ENCODE measurements at regions not wholly inside any gene's neighbourhood (a gene's known extent, or its start where the extent isn't known, plus 50 kb on each side); places are given as distances from the start of the nearest gene placed in this dataset.

DNA sequence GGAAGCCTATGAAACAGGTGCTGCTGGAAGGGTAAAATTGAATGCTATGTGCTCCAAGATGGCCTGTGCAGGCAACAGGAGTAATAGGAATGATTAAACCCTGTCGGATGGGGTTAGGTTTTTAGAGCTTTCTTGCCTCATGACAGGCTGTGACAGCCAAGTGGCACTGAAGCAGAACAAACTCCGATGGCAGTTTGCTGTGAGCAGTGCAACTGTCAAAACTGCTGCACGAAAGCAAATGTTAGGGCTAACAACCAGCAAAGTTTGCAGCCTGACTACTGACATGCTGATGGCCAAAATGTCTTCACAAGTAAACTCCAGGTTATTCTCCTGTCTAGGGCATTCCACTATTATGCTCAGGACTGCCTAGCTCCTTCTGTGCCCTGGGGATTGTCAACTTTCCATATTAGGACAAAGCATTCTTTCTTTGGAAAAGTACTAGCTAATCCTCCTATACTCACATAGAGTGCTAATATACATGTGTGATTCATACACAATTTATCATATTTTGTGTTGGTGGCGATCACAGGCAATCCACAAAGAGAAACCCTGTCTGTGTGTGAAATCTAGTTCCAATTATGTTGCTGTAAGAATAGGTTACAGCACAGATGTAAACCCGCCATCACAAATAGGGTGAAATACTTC, 486.6 kb upstream of the TENM3 start:
- Histone ChIP-seq H3K4me1 (no peaks in the 10 kb centered on the region), H3K4me3 (no peak overlapping the region), H3K27ac (no peak overlapping the region), H3K9me3 (no peaks in the 10 kb centered on the region), H3K36me3 (no peaks in the 10 kb centered on the region), H3K27me3 (no peaks in the 10 kb centered on the region)
- TF ChIP-seq, protein P1, sequence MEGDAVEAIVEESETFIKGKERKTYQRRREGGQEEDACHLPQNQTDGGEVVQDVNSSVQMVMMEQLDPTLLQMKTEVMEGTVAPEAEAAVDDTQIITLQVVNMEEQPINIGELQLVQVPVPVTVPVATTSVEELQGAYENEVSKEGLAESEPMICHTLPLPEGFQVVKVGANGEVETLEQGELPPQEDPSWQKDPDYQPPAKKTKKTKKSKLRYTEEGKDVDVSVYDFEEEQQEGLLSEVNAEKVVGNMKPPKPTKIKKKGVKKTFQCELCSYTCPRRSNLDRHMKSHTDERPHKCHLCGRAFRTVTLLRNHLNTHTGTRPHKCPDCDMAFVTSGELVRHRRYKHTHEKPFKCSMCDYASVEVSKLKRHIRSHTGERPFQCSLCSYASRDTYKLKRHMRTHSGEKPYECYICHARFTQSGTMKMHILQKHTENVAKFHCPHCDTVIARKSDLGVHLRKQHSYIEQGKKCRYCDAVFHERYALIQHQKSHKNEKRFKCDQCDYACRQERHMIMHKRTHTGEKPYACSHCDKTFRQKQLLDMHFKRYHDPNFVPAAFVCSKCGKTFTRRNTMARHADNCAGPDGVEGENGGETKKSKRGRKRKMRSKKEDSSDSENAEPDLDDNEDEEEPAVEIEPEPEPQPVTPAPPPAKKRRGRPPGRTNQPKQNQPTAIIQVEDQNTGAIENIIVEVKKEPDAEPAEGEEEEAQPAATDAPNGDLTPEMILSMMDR (IDR thresholded peaks at IDR 0.05): no peak
- DNase-seq (no peak), ATAC-seq (no peak)
- intact Hi-C loops (cut with DNase I): no loop called here

DNA sequence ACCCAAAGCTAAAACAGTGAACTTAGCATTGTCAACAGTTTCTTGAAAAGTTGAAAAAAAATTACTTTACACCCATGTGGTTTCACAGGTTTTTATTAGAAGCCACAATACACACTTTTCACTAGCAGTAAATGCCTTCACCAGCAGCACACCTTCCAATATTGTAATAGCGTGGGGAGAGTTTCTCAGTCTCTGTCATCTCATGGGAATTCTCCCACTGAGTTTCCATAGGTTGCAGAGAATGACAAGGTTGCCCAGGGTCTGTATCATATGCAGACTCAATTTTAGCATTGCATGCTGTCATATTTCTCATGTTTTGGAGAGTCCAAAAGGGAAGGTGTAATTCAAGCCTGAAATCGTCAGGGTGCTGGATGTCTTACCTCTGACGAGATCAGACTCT, 486.1 kb upstream of the TENM3 start:
- DNase-seq (no peak), ATAC-seq (no peak)
- no peak overlapping the region for H3K4me3 ChIP-seq
- H3K36me3 ChIP-seq: no peaks in the 10 kb centered on the region
- no peaks in the 10 kb centered on the region for H3K9me3 ChIP-seq
- TF ChIP-seq, protein P1 (IDR thresholded peaks at IDR 0.05): no peak
- intact Hi-C loops (cut with DNase I): no loop called here
- H3K27me3 ChIP-seq: no peaks in the 10 kb centered on the region
- H3K4me1 ChIP-seq: no peaks in the 10 kb centered on the region
- H3K27ac ChIP-seq: no peak overlapping the region

DNA sequence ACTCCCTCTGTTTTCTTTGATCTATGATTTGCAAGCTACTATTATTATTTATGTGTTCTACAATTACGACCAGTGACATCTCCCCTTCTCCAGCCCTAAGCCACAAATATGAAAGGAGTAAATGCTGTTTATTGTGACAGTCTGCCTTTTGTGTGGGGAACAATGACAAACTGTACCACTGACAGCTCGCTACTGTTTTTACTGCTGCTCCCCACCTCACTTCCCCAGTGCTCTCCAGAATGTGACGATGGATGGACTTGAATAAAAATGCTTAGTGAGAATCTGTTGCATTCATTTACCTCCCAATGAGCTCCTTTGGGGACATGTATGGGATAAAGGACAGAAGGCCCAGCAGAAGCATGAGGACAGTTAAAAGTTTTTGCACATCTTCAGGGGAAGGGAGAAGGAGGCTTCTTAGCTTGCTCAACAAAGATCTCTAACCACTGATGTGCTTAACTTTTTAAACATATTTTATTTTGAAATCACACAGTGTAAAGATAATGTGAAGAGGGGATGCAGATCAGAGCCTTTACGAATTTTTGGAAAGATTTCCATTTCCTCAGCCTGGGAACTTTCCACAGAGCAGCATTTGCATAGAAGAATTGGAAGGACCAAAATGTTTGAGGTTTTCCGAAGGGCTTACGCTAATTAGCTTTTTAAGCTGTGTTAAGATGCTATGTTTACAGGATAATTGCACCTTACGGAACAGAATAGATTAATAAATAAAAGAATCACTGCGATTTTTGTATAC, 485.1 kb upstream of the TENM3 start:
- ATAC-seq (no peak), DNase-seq (no peak)
- no peak overlapping the region for H3K27ac ChIP-seq
- H3K9me3 ChIP-seq: no peaks in the 10 kb centered on the region
- TF ChIP-seq, protein P1 (IDR thresholded peaks at IDR 0.05): no peak
- no peaks in the 10 kb centered on the region for H3K27me3 ChIP-seq
- H3K36me3 ChIP-seq: no peaks in the 10 kb centered on the region
- no peak overlapping the region for H3K4me3 ChIP-seq
- intact Hi-C loops (cut with DNase I): no loop called here
- H3K4me1 ChIP-seq: no peaks in the 10 kb centered on the region

DNA sequence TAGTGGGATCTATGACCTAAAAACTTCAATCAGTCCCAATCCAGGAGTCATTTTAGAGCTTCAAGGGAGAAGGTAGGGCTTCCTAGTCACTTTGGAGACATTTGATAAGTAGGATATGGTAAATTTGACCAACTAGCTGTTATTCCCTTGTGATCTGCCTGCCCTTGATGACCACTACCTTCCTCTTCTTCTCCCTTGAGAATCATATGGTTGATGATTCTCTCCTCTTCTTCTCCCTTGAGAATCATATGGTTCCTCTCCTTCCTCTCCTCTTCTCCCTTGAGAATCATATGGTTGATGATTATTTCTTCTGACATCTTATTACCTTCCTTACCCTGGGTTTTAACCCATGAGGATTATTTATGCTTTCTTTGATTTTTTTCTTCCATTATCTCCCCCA, 482.6 kb upstream of the TENM3 start:
- intact Hi-C loops (cut with DNase I): no loop called here
- Histone ChIP-seq H3K4me3 (no peak overlapping the region), H3K9me3 (no peaks in the 10 kb centered on the region), H3K27ac (no peak overlapping the region), H3K36me3 (no peaks in the 10 kb centered on the region), H3K4me1 (no peaks in the 10 kb centered on the region), H3K27me3 (no peaks in the 10 kb centered on the region)
- ATAC-seq (no peak), DNase-seq (no peak)
- TF ChIP-seq, protein P1 (IDR thresholded peaks at IDR 0.05): no peak

DNA sequence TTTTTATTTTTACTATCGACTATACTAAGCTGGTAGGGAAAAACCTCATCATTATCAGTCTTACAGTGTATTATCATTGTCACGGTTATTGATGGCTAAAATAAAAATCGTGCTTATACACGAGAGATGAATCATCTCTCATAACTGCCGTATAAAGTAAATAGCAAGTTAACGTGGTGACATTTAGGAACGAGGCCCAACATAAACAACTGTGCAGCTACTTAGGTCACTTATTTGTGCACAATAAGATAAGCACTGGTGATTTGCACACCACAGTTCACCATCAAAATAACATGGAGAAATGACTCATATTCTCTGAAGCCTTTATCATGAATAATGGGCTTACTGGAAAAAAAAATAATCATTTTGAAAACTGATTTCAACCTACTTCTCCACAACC, 482.0 kb upstream of the TENM3 start:
- TF ChIP-seq, protein P1 (IDR thresholded peaks at IDR 0.05): no peak
- ATAC-seq (no peak), DNase-seq (no peak)
- Histone ChIP-seq H3K4me1 (no peaks in the 10 kb centered on the region), H3K27ac (no peak overlapping the region), H3K4me3 (no peak overlapping the region), H3K9me3 (no peaks in the 10 kb centered on the region), H3K27me3 (no peaks in the 10 kb centered on the region), H3K36me3 (no peaks in the 10 kb centered on the region)
- intact Hi-C loops (cut with DNase I): no loop called here
